Chondrocyte (in vitro differentiated cells): ENCODE measurements at regions not wholly inside any gene's neighbourhood (a gene's known extent, or its start where the extent isn't known, plus 50 kb on each side); places are given as distances from the start of the nearest gene placed in this dataset.

Source experiments
- DNase-seq: peaks from one replicate; pipeline ENCODE4 v3.0.0; 2021; ENCODE audit warnings: mixed read lengths, low spot score
- H3K27ac Mint-ChIP-seq: one replicate; pipeline ENCODE4 v1.8.0; 2021; ENCODE audit warnings: mild to moderate bottlenecking, moderate library complexity, mixed read lengths; ENCODE audit not compliant: unreplicated experiment
- H3K27me3 Mint-ChIP-seq: 2 replicates; pipeline ENCODE4 v1.8.0; 2021; ENCODE audit warnings: low read depth, mixed read lengths
- H3K36me3 Mint-ChIP-seq: 2 replicates; pipeline ENCODE4 v1.8.0; 2021; ENCODE audit warnings: low read depth, mixed read lengths
- H3K4me1 Mint-ChIP-seq: 2 replicates; pipeline ENCODE4 v1.8.0; 2021; ENCODE audit warnings: low read depth, mild to moderate bottlenecking, mixed read lengths
- H3K4me3 Mint-ChIP-seq: one replicate; pipeline ENCODE4 v1.8.0; 2021; ENCODE audit warnings: mild to moderate bottlenecking, moderate library complexity, mixed read lengths; ENCODE audit not compliant: unreplicated experiment
- H3K9me3 Mint-ChIP-seq: 2 replicates; pipeline ENCODE4 v1.8.0; 2021; ENCODE audit warnings: low read depth, mixed read lengths
- CTCF ChIP-seq: fragments of 200-600 bp; sonication (generic); IDR thresholded peaks from 2 replicates; pipeline ENCODE4 v1.5.0; 2021; ENCODE audit warnings: antibody characterized with exemption, mild to moderate bottlenecking, moderate library complexity

- TF ChIP-seq CTCF = no peak
- no peak overlapping the region for H3K4me3 Mint-ChIP-seq
- no peaks in the 10 kb centered on the region for H3K9me3 Mint-ChIP-seq
- peaks cover 10% of the 10 kb centered on the region for H3K4me1 Mint-ChIP-seq
- DNase-seq = no peak
- H3K27ac Mint-ChIP-seq = no peak overlapping the region
- H3K27me3 Mint-ChIP-seq = no peaks in the 10 kb centered on the region
- no peaks in the 10 kb centered on the region for H3K36me3 Mint-ChIP-seq
Measured at GRCh38 chr17:13442361-13442760, 159.4 kb downstream of the HS3ST3A1 start.

- no peak for DNase-seq
- Mint-ChIP-seq H3K36me3 (no peaks in the 10 kb centered on the region), H3K9me3 (no peaks in the 10 kb centered on the region), H3K4me1 (peaks cover 10% of the 10 kb centered on the region), H3K27me3 (no peaks in the 10 kb centered on the region), H3K4me3 (no peak overlapping the region), H3K27ac (no peak overlapping the region)
- no peak for TF ChIP-seq CTCF
Measured at GRCh38 chr17:13441873-13442272, 159.9 kb downstream of the HS3ST3A1 start.

- DNase-seq = no peak
- H3K9me3 Mint-ChIP-seq = peaks cover 5% of the 10 kb centered on the region
Measured at GRCh38 chr17:13437966-13438779, 163.6 kb downstream of the HS3ST3A1 start.

GRCh38 chr17:13435230-13435629 is 166.5 kb downstream of the HS3ST3A1 start:
- TF ChIP-seq CTCF = no peak
- H3K4me3 Mint-ChIP-seq = no peak overlapping the region
- H3K4me1 Mint-ChIP-seq = peaks cover 10% of the 10 kb centered on the region
- no peak overlapping the region for H3K27ac Mint-ChIP-seq
- H3K27me3 Mint-ChIP-seq = no peaks in the 10 kb centered on the region
- H3K36me3 Mint-ChIP-seq = no peaks in the 10 kb centered on the region
- peaks cover 7% of the 10 kb centered on the region for H3K9me3 Mint-ChIP-seq
- DNase-seq = no peak

More at GRCh38 chr17:13437966-13438779, 163.6 kb downstream of the HS3ST3A1 start:
- no peaks in the 10 kb centered on the region for H3K27me3 Mint-ChIP-seq
- no peak for TF ChIP-seq CTCF
- no peak overlapping the region for H3K4me3 Mint-ChIP-seq
- H3K36me3 Mint-ChIP-seq = no peaks in the 10 kb centered on the region
- H3K27ac Mint-ChIP-seq = peak overlapping the region; percentile 6
- peaks cover 10% of the 10 kb centered on the region for H3K4me1 Mint-ChIP-seq

GRCh38 chr17:13429201-13429600 is 172.5 kb downstream of the HS3ST3A1 start:
- TF ChIP-seq CTCF = no peak
- Mint-ChIP-seq H3K4me3 (no peak overlapping the region), H3K4me1 (peaks cover 8% of the 10 kb centered on the region), H3K27me3 (no peaks in the 10 kb centered on the region), H3K36me3 (no peaks in the 10 kb centered on the region), H3K9me3 (peaks cover 3% of the 10 kb centered on the region), H3K27ac (no peak overlapping the region)
- no peak for DNase-seq
